GM18858 (cell line): ENCODE measurements at regions not wholly inside any gene's neighbourhood (a gene's known extent, or its start where the extent isn't known, plus 50 kb on each side); places are given as distances from the start of the nearest gene placed in this dataset.

Experiments used
- ATAC-seq: cut with Tn5 transposase; IDR thresholded peaks from one replicate; pipeline ENCODE4 v1.9.1; 2021; ENCODE audit not compliant: unreplicated experiment

DNA sequence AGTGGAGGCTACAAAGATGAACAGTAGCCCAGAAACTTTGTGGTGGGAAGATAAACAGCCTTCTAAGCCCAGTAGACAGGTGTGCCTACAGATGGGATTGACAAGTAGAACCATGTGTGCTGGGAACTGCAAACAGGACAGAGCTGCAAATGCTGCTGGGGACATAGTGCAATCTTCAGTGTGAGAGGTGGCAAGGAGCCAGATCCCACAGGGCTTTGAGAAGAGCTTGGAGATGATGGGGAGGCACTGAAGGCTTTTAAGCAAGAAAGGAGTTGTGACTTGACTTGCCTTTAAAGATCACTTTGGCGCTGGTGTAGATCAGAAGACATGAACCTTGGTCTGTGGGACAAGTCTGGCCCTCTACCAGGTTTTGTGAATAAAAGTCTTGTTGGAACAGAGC lies 675.2 kb downstream of the ACTL7B start:
- ATAC-seq, result no peak

- no peak for ATAC-seq
These were observed 677.5 kb downstream of the ACTL7B start for GRCh38 chr9:108178318-108178717.

- no peak for ATAC-seq
These were observed 678.8 kb upstream of the KLF4 start for GRCh38 chr9:108168236-108168850.

- no peak for ATAC-seq
These were observed 677.7 kb upstream of the KLF4 start for GRCh38 chr9:108167136-108167900.

DNA sequence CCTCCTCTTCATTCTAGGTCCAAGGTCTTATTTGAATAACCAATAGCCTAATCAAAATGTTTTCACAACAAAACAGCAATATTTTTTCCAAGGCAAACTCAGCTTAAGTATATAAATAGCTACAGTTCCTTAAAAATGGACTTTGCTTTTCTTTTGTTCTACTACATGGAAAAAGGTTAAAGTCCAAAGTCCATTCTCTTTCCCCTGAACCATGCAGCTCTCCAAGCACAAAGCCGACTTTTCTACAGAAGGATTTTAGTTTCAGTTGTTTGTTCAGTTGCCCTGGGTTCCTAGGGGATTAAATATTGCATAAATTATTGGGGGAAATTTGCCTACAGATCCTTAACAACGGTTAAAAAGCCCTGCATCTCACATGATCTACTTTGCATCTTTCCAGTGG lies 677.0 kb upstream of the KLF4 start:
- ATAC-seq, result no peak

- no peak for ATAC-seq
These were observed 673.9 kb upstream of the KLF4 start for GRCh38 chr9:108163321-108164005.

DNA sequence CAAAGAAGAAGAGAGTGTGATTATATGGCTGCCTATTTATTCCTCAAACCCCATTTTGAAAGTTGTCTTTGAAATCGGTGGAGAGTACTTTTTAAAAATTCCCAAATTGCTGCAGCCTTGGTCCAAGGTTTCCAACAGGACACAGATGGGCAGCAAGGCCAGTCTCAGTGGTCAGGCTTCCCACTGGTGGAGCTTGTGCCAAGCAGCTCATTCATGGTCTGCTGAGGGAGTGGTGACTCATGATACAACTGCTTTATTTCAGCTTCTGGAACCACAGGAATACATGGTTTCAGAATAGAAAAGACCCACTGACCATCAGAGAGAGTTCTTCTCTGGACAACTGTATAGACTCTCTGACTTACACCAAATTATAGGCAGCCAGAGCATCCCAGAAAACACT lies 673.1 kb upstream of the KLF4 start:
- no peak for ATAC-seq

GRCh38 chr9:108161503-108161902 lies 671.9 kb upstream of the KLF4 start:
- no peak for ATAC-seq

DNA sequence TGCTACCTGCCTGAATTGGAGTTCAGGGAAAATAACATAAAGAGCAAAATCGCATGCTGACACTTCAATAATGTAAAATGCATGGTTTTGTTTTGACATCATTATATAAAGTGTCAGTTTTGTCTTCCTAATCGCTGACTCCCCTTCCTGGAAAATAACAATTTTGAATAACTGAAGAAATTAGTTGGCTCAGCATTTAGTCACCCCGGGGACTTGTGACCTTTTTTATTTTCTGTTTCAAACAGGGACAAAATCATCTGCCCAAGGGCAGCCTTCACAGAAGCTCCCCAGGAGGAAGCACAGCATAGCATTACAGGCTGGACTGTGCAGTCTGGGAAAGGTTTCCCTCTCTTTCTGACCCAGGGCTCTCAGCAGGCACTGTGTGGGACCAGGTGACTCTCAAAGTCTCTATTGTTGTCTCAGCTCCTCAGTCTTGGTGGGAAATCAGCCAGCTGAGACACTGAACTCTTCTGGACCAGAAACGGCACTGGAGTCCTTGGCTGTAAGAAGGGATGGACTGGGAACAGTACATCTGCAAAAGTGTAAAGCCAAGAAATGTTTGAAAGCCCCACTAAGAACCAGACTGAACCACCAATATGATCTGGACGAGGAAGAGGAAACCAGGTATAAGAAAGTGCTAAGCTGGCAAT lies 671.3 kb upstream of the KLF4 start:
- no peak for ATAC-seq

GRCh38 chr9:108160039-108160438 lies 670.5 kb upstream of the KLF4 start:
- ATAC-seq, result no peak

DNA sequence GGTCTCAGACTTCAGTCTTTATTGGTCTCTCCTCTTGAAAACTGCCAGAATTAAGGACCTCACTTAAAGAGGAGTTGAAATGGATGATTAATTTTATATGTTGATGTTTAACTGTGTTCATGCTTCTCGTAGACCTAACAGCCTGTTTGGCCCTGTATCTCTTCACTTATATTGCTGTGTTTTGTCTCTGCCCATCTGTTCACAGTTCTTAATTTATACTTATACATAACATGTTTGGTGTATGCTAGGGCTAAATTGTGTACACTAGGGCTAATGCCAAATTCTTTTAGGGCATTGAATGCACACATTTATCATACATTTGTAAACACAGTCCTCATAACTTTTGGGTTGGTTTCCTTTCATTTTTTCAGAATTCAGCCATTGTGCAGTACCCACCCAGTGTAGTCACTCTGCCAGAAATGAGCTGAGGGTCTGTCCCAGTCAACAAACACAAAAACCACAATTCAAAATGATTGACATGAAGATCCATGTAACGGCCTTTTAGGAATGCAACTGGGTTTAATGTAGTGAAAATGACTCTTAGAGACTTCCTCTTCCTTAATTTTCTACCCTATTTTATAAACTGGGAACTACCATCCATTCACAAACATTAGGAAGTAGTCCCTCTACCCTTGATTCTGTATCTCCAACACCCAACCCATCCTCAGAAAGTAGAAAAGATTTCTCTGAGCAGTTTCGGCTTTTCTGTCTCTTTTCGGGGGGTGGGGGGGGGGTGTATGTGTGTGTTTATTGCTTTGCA lies 668.8 kb upstream of the KLF4 start:
- no peak for ATAC-seq

DNA sequence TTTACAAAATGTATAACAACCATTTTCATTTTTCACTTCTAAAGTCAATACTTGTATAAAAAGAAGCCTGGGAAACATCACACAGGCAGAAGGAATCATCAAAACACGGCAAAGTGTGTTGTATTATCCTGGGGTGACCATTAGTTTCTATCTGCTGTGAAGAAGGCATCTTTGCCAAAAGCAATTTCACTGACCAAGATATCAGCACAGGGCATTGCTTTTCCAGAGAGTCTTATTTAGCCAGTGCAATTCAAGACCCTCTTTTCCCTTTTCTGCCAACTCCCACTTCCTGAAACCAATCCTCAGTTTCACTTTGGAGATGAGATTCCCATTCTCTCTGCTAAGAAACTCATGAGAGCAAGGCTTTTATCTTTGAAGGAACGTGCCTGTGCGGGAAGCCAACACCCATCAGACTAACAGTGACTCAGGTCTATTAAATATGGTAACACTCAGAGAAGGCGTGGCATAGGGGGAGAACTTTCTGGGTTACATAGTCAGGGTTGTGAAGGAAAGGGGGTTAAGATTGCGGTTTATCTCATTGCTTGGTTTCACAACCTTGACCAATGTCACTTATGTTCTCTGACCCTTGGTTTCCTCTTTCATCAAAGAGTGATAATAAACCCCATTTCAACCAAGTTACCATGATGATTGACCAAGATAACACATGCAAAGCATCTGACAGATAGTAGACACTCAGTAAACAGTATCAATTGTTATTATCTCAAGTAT lies 666.9 kb upstream of the KLF4 start:
- ATAC-seq, result no peak

DNA sequence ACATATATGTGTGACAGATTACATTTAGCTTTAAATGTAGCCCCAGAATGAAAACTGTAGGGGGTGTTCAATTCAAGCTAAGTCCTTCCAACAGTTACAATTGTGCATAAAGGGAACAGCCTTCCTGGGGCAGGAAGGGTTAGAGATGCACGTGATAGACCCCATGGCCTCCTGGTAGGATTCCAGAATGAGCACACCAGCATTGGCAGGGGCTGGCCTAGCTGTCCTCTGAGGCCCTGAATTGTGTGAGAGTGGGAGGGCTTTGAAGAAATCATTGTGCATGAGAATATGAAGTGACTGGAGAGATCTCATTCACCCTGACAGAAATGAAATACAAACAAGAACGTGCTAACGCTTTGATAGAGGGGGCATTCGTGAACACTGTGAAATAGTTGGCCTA lies 663.8 kb upstream of the KLF4 start:
- ATAC-seq, result no peak

DNA sequence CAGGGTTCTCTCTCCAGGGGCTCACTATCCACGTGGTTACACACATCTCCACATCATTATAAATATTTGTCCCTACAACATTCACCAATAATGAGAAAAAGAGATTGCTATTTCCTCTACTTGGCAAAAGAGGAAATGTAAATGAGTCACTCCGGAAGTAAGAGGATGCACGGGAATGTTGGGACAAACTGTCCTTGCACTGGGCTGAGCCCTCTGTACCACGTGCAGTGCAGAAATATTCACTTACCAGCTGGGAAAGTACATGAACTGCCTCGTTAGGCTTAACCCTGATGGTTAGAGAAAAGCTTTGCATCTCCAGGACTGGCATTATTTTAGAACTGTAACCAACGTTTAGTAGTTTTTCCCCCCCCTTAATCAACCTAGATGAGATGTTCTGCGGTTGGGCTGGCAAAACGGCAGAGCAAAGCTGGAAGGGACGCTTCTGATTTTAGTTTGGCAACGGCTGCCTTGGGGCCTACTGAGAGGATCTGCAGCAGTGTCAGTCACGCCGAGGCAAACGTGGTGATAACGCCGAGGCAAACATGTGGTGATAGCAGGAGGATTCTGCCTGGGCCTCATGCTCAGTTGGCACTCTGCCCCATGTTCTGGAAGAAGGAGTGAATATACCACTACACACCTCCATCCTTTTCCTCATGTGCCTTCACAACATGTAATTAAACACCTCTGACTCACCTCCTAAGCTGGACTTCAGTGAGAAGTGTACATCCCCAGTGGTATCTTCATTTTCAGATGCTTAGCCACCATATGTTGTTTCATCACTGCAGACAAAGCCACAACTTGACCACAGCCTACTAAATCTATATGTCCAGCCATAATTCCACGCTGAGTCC lies 661.4 kb upstream of the KLF4 start:
- no peak for ATAC-seq

DNA sequence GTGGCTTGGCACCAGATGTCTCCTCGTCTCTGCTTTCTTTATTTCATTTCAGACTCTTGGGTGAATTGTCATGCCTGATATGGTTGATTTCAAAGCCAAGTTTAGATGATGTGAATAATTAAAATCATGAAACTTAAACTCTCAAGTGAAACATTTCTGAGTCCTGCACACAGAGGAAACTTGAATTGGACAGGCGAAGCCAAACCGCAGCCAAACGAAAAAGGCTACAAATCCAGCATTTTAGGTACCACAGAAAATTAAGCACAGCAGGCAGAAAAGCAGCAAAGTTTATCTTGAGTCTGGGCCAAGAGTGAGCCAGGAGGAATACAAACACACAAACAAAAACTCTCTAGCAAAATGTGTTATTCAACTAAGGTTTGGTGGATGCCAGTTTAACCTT lies 659.8 kb upstream of the KLF4 start:
- ATAC-seq, result no peak

- ATAC-seq, result no peak
These were observed 653.1 kb upstream of the KLF4 start for GRCh38 chr9:108142504-108143201.

- no peak for ATAC-seq
These were observed 652.6 kb upstream of the KLF4 start for GRCh38 chr9:108142142-108142503.

DNA sequence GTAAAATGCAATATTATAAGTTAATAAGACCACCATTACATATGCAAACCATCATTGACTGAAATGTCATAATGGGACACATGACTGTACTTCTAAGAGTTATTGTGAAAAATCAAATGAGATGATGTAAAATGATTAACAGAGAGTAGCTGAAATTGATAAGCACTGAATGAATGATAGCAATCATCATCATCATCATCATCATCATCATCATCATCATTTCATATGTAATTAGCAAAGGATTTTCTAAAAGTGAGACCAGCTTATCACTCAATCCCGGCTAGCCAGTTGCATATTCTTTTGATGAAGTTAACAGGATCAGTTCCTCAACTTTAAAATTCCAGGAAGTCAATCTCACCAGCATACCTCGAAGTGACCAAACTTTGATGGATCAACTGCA lies 650.3 kb upstream of the KLF4 start:
- ATAC-seq, result no peak

DNA sequence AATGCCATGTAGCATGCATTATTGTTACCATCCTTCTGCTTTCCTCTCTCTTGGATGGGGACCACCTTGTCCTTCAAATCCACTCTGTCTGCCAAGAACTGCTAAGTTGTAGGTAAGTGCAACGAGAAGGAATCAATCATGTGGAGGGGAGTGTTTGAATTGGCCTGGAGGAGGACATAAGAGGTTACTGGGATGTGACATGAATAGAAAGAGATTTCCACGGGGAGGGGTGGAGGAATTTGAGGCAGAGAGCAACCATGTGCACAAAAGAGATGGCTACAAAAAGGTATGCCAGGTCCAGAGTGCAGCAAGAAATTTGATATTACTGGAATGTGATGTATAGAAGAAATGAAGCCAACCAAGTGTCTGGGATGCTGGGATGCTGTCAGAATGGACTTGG lies 648.9 kb upstream of the KLF4 start:
- ATAC-seq, result no peak
